ENCODE measurements at regions not wholly inside any gene's neighbourhood (a gene's known extent, or its start where the extent isn't known, plus 50 kb on each side); places are given as distances from the start of the nearest gene placed in this dataset.

DNA sequence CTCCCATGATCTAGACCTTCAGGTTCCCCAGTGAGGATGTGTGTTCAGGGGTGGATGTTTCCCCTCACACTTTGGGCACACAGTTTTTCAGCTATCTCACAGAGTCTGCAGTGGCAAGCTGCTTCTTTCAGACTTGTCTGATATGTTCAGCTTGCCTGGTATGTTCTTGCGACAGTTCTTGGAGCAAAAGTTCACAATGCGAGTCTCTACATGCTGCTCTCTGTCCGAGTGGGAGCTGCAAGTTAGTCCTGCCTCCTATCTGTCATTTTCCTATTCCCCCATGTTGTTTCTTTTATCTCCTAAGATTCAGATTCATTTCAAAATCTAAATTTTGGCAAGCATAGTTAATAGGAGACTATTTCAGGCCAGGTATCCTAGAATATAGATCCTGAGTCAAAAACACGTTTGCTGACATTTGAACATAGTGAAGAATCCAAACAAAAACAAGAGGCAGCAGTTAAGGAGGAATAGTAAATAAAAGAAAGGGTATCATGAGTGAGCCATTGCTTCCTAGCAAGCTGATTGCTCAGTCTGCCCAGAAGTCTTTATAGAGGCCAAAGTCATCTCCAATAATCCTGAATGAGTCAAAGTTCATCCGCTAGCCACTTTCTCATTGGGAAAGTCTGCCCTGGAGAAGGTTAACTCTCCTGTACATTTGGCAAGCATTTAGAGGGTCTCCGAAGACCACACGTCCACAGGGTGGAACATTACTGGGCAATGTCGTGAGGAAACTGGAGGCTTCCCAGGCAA lies 140.2 kb upstream of the MOCS1 start:
- TF ChIP-seq, protein P1, sequence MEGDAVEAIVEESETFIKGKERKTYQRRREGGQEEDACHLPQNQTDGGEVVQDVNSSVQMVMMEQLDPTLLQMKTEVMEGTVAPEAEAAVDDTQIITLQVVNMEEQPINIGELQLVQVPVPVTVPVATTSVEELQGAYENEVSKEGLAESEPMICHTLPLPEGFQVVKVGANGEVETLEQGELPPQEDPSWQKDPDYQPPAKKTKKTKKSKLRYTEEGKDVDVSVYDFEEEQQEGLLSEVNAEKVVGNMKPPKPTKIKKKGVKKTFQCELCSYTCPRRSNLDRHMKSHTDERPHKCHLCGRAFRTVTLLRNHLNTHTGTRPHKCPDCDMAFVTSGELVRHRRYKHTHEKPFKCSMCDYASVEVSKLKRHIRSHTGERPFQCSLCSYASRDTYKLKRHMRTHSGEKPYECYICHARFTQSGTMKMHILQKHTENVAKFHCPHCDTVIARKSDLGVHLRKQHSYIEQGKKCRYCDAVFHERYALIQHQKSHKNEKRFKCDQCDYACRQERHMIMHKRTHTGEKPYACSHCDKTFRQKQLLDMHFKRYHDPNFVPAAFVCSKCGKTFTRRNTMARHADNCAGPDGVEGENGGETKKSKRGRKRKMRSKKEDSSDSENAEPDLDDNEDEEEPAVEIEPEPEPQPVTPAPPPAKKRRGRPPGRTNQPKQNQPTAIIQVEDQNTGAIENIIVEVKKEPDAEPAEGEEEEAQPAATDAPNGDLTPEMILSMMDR (IDR thresholded peaks at IDR 0.05): no peak
- TF ChIP-seq POLR2AphosphoS5 (IDR thresholded peaks at IDR 0.05): no peak

Data from gastroesophageal sphincter (tissue), 3 donors.